ENCODE measurements at regions not wholly inside any gene's neighbourhood (a gene's known extent, or its start where the extent isn't known, plus 50 kb on each side); places are given as distances from the start of the nearest gene placed in this dataset.

DNA sequence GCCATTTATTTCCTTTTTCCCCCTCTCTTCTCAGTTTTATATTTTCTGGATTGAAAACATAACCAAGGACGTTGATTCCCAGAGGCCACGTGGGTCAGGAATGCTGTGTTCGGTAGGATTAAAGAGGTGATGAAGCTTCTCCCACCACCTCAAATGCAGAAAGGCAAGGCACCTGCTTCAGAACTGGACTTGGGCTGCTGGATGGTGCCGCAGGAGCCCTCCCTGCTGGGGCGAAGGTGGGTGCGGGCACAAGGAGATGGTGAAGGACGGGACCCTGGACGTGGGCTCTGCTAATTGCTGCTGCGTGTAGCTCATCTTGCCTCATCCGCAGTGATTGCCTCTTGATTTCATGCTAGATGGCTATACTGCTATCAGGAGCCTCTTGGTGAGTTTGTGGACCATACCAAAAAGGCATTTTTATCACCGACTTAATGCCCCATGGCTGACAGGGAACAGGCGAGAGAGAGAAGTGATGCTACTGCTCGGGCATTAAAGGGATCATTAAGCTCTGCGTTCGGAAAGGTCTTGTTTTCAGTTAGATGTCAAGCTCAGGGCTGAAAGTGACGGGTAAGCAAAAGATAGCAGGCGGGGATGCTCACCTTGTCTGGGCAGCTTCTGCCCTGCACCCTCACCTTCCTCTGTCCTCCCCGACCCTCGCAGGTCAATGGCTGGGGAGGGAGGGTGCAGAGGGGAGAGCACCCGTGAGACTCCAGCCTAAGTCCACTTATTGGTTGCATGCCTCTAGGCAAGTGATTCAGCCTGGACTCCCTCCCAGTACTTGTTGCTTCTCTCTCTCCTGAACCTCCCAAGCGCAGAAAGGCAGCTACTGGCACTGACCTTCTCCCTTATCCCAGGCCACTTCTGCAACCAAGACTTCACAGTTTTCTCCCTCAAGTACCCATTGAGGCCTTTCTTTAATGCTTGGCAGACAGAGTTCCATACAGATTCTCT is 71.6 kb upstream of the FSTL4 start:
- TF ChIP-seq CTCF (IDR thresholded peaks at IDR 0.05), result no peak
- TF ChIP-seq POLR2A (IDR thresholded peaks at IDR 0.05), result no peak

All from right lobe of liver (tissue), 4 donors.